ENCODE measurements at regions not wholly inside any gene's neighbourhood (a gene's known extent, or its start where the extent isn't known, plus 50 kb on each side); places are given as distances from the start of the nearest gene placed in this dataset.

DNA sequence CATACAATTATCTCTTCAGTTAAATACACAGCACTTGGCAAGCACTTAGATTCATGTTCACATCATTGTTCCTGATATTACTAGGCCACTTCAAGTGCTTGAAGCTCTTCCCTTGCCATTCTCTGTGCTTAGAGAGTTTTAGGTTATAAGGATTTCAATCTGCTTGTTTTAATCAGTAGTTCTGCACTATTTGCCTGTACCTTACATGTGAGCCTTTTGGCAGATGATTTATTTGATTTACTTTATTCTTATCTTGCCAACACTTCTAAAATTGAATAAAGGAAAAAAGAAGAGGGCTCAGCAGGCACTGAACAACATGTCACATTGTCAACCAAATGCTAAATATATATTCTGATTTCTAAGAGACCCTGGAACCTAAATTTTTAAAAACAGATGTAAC lies 363.8 kb upstream of the USP15 start:
- Histone ChIP-seq H3K27ac (no peak overlapping the region), H2AFZ (ENCODE audit: low read depth) (no peak overlapping the region), H3K4me3 (IDR thresholded peaks at IDR 0.05; ENCODE audit: insufficient read depth, low read depth, low read length) (no peak overlapping the region), H3K79me2 (ENCODE audit: insufficient read depth, low read depth) (no peaks in the 10 kb centered on the region), H4K20me1 (ENCODE audit: insufficient read depth) (no peaks in the 10 kb centered on the region), H3K36me3 (ENCODE audit: insufficient read depth) (no peaks in the 10 kb centered on the region), H3K27me3 (ENCODE audit: insufficient read depth, low read depth) (no peaks in the 10 kb centered on the region), H3K4me1 (ENCODE audit: low read depth, poor library complexity, severe bottlenecking) (no peaks in the 10 kb centered on the region), H3K4me2 (no peak overlapping the region), H3K9ac (no peak overlapping the region)
- no peak for TF ChIP-seq CTCF (conservative IDR thresholded peaks at IDR 0.05; ENCODE audit: low read depth, low read length)

- no peaks in the 10 kb centered on the region for H3K4me1 ChIP-seq (ENCODE audit: low read depth, poor library complexity, severe bottlenecking)
- TF ChIP-seq CTCF (conservative IDR thresholded peaks at IDR 0.05; ENCODE audit: low read depth, low read length), result no peak
- H3K36me3 ChIP-seq (ENCODE audit: insufficient read depth), result no peaks in the 10 kb centered on the region
- no peak overlapping the region for H3K4me3 ChIP-seq (IDR thresholded peaks at IDR 0.05; ENCODE audit: insufficient read depth, low read depth, low read length)
- H3K27ac ChIP-seq, result no peak overlapping the region
- H3K79me2 ChIP-seq (ENCODE audit: insufficient read depth, low read depth), result no peaks in the 10 kb centered on the region
- no peaks in the 10 kb centered on the region for H3K27me3 ChIP-seq (ENCODE audit: insufficient read depth, low read depth)
- no peaks in the 10 kb centered on the region for H4K20me1 ChIP-seq (ENCODE audit: insufficient read depth)
- H2AFZ ChIP-seq (ENCODE audit: low read depth), result no peak overlapping the region
- H3K9ac ChIP-seq, result no peak overlapping the region
- no peak overlapping the region for H3K4me2 ChIP-seq
These were observed 357.8 kb upstream of the USP15 start for GRCh38 chr12:61902403-61902802.

GRCh38 chr12:61911113-61911512 lies 349.1 kb upstream of the USP15 start:
- no peaks in the 10 kb centered on the region for H3K4me1 ChIP-seq (ENCODE audit: low read depth, poor library complexity, severe bottlenecking)

DNA sequence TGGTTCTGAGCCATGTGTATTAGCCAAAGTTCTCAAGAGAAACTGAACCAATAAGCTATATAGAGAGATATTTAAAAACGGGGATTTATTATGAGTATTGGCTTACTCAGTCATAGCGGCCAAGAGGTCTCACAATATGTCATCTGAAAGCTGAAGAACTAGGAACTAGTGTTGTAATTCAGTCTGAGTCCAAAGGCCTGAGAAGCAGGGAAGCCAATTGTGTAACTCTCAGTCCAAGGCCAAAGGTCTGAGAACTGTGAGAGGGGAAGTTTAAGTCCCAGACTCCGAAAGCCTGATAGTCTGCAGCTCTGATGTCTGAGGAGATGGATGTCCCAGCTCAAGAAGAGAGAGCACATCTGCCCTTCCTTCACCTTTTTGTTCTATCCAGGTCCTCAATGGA lies 344.8 kb upstream of the USP15 start:
- no peaks in the 10 kb centered on the region for H3K4me1 ChIP-seq (ENCODE audit: low read depth, poor library complexity, severe bottlenecking)
- H3K9ac ChIP-seq, result no peak overlapping the region
- no peak overlapping the region for H3K4me2 ChIP-seq

More at GRCh38 chr12:61911113-61911512, 349.1 kb upstream of the USP15 start:
- Histone ChIP-seq H3K27me3 (ENCODE audit: insufficient read depth, low read depth) (no peaks in the 10 kb centered on the region), H3K79me2 (ENCODE audit: insufficient read depth, low read depth) (no peaks in the 10 kb centered on the region), H3K4me3 (IDR thresholded peaks at IDR 0.05; ENCODE audit: insufficient read depth, low read depth, low read length) (no peak overlapping the region), H2AFZ (ENCODE audit: low read depth) (no peak overlapping the region), H3K9ac (no peak overlapping the region), H3K4me2 (no peak overlapping the region), H3K36me3 (ENCODE audit: insufficient read depth) (no peaks in the 10 kb centered on the region), H4K20me1 (ENCODE audit: insufficient read depth) (no peaks in the 10 kb centered on the region), H3K27ac (no peak overlapping the region)
- no peak for TF ChIP-seq CTCF (conservative IDR thresholded peaks at IDR 0.05; ENCODE audit: low read depth, low read length)

More for the DNA sequence above, 344.8 kb upstream of the USP15 start:
- no peaks in the 10 kb centered on the region for H3K27me3 ChIP-seq (ENCODE audit: insufficient read depth, low read depth)
- H3K36me3 ChIP-seq (ENCODE audit: insufficient read depth), result no peaks in the 10 kb centered on the region
- no peaks in the 10 kb centered on the region for H3K79me2 ChIP-seq (ENCODE audit: insufficient read depth, low read depth)
- TF ChIP-seq CTCF (conservative IDR thresholded peaks at IDR 0.05; ENCODE audit: low read depth, low read length), result no peak
- no peak overlapping the region for H3K27ac ChIP-seq
- H4K20me1 ChIP-seq (ENCODE audit: insufficient read depth), result no peaks in the 10 kb centered on the region
- H3K4me3 ChIP-seq (IDR thresholded peaks at IDR 0.05; ENCODE audit: insufficient read depth, low read depth, low read length), result no peak overlapping the region
- H2AFZ ChIP-seq (ENCODE audit: low read depth), result no peak overlapping the region
